ENCODE measurements at regions not wholly inside any gene's neighbourhood (a gene's known extent, or its start where the extent isn't known, plus 50 kb on each side); places are given as distances from the start of the nearest gene placed in this dataset.

DNA sequence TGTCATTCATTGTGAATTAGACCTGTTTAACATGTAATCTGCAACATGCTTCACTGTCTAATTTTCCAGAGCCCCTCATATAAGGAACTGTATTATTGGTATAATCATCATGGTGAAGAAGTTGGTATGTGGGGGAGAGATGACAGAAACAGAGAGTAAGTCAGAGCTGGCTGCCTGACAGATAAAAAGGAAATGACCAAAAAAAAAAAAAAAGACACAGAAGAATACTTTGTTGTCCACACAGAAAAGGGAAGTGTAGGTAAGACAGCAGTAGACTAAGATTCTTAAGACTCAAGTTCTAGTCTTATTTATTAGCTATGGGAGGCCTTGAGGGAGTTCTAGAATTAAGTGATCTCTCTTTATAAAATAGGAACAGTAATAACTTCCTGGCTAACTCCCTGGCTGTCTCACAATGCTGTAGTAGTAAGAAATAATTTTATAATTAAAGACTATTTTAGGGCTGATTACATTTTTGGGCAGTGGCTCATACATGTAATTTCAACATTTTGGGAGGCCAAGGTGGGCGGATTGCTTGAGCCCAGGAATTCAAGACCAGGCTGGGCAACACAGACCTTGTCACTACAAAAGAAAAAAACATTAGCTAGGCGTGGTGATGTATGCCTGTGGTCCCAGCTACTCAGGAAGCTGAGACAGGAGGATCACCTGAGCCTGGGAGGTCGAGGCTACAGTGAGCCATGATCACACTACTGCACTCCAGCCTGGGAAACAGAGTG is 102.5 kb downstream of the PRL start:
- H3K4me3 ChIP-seq (ENCODE audit: low read length, poor library complexity, severe bottlenecking): no peak overlapping the region

DNA sequence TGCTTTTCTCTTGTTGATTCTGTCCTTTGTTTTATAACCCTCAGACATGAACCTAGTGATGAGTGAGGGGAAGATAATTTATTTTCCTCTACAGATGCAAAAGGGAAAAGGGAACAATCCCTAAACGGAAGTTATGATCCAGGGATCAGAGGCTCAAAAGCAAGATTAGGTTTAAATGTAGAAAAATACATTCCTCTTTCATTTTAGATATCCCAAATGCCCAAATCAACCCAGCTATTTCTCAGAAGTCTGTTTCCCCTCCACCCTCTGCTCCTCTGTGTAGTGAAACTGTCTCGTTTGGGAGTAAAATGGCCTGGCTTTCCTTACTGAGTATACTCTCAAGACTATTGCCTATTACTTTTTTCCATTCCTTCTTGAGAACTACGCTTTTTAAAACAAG is 97.1 kb downstream of the PRL start:
- no peak overlapping the region for H3K9ac ChIP-seq (ENCODE audit: low read depth, low read length, poor library complexity, severe bottlenecking)
- no peak overlapping the region for H2AFZ ChIP-seq (ENCODE audit: low read length)
- no peak overlapping the region for H3K4me3 ChIP-seq (ENCODE audit: low read length, poor library complexity, severe bottlenecking)
- H4K20me1 ChIP-seq (ENCODE audit: insufficient read depth, low read length, poor library complexity, severe bottlenecking): no peaks in the 10 kb centered on the region
- TF ChIP-seq EZH2phosphoT487 (IDR thresholded peaks at IDR 0.05; ENCODE audit: borderline replicate concordance) (no peak), CTCF (conservative IDR thresholded peaks at IDR 0.05; ENCODE audit: low read length) (no peak)
- no peaks in the 10 kb centered on the region for H3F3A ChIP-seq (ENCODE audit: low read depth)
- H3K4me2 ChIP-seq (ENCODE audit: low read depth, low read length, poor library complexity, severe bottlenecking): no peak overlapping the region
- peaks cover 20% of the 10 kb centered on the region; the same call in 1 of the 2 replicates for H3K36me3 ChIP-seq (ENCODE audit: insufficient read depth, low read length)
- no peaks in the 10 kb centered on the region for H3K79me2 ChIP-seq (ENCODE audit: insufficient read depth, low read length)
- no peaks in the 10 kb centered on the region for H3K9me2 ChIP-seq (replicated peaks; ENCODE audit: low read depth, low read length)
- no peaks in the 10 kb centered on the region for H3K27me3 ChIP-seq (ENCODE audit: insufficient read depth, low read length, poor library complexity, severe bottlenecking)
- H3K9me3 ChIP-seq (ENCODE audit: insufficient read depth, low read depth, low read length): no peaks in the 10 kb centered on the region
- H3K4me1 ChIP-seq (ENCODE audit: insufficient read depth, low read length, poor library complexity, severe bottlenecking): no peaks in the 10 kb centered on the region

More for the DNA sequence above, 102.5 kb downstream of the PRL start:
- no peaks in the 10 kb centered on the region for H3K9me3 ChIP-seq (ENCODE audit: insufficient read depth, low read depth, low read length)
- TF ChIP-seq EZH2phosphoT487 (IDR thresholded peaks at IDR 0.05; ENCODE audit: borderline replicate concordance) (no peak), CTCF (conservative IDR thresholded peaks at IDR 0.05; ENCODE audit: low read length) (no peak)
- H3K79me2 ChIP-seq (ENCODE audit: insufficient read depth, low read length): no peaks in the 10 kb centered on the region
- H3K4me2 ChIP-seq (ENCODE audit: low read depth, low read length, poor library complexity, severe bottlenecking): no peak overlapping the region
- no peak overlapping the region for H2AFZ ChIP-seq (ENCODE audit: low read length)
- peaks cover 58% of the 10 kb centered on the region for H3K36me3 ChIP-seq (ENCODE audit: insufficient read depth, low read length)
- no peaks in the 10 kb centered on the region for H4K20me1 ChIP-seq (ENCODE audit: insufficient read depth, low read length, poor library complexity, severe bottlenecking)
- H3K4me1 ChIP-seq (ENCODE audit: insufficient read depth, low read length, poor library complexity, severe bottlenecking): peaks cover 8% of the 10 kb centered on the region
- H3K9me2 ChIP-seq (replicated peaks; ENCODE audit: low read depth, low read length): no peaks in the 10 kb centered on the region
- H3K27me3 ChIP-seq (ENCODE audit: insufficient read depth, low read length, poor library complexity, severe bottlenecking): no peaks in the 10 kb centered on the region
- H3K9ac ChIP-seq (ENCODE audit: low read depth, low read length, poor library complexity, severe bottlenecking): no peak overlapping the region
- no peaks in the 10 kb centered on the region; the same call in 1 of the 2 replicates for H3F3A ChIP-seq (ENCODE audit: low read depth)

DNA sequence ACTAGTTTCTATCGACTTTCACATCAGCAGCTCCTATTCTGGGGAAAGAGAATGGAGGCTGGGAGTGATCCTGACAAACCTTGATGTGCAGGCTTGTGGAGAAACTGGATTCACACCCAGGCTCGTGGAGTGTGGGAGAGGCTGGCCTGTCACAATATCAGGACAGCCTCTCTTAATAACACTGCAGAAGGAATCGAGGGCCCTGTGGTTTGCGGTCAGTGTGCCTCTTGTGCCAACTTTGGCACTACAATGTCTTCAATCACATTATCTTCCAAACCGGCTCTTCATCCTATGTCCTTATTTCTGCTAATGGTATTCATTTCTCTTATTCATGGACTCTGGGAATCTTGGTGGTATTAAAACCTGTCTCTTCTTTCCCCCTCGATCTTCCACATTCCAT is 92.7 kb downstream of the PRL start:
- Histone ChIP-seq H3K9me3 (ENCODE audit: insufficient read depth, low read depth, low read length) (no peaks in the 10 kb centered on the region), H2AFZ (ENCODE audit: low read length) (no peak overlapping the region)
- TF ChIP-seq CTCF (conservative IDR thresholded peaks at IDR 0.05; ENCODE audit: low read length) (no peak), EZH2phosphoT487 (IDR thresholded peaks at IDR 0.05; ENCODE audit: borderline replicate concordance) (no peak)

More for the DNA sequence above, 92.7 kb downstream of the PRL start:
- no peaks in the 10 kb centered on the region for H3K79me2 ChIP-seq (ENCODE audit: insufficient read depth, low read length)
- no peaks in the 10 kb centered on the region for H3F3A ChIP-seq (ENCODE audit: low read depth)
- no peaks in the 10 kb centered on the region for H3K27me3 ChIP-seq (ENCODE audit: insufficient read depth, low read length, poor library complexity, severe bottlenecking)
- no peaks in the 10 kb centered on the region for H3K4me1 ChIP-seq (ENCODE audit: insufficient read depth, low read length, poor library complexity, severe bottlenecking)
- H4K20me1 ChIP-seq (ENCODE audit: insufficient read depth, low read length, poor library complexity, severe bottlenecking): no peaks in the 10 kb centered on the region
- H3K9ac ChIP-seq (ENCODE audit: low read depth, low read length, poor library complexity, severe bottlenecking): no peak overlapping the region
- H3K36me3 ChIP-seq (ENCODE audit: insufficient read depth, low read length): no peaks in the 10 kb centered on the region
- no peak overlapping the region for H3K4me2 ChIP-seq (ENCODE audit: low read depth, low read length, poor library complexity, severe bottlenecking)
- H3K9me2 ChIP-seq (replicated peaks; ENCODE audit: low read depth, low read length): no peaks in the 10 kb centered on the region
- H3K4me3 ChIP-seq (ENCODE audit: low read length, poor library complexity, severe bottlenecking): no peak overlapping the region

Data from Loucy (cell line).